WTC11 (cell line): ENCODE measurements at regions not wholly inside any gene's neighbourhood (a gene's known extent, or its start where the extent isn't known, plus 50 kb on each side); places are given as distances from the start of the nearest gene placed in this dataset.

ENCODE experiments used
- ATAC-seq: fragments of 200-7000 bp; cut with Tn5 transposase; 2 replicates; pipeline ENCODE4 v1.10.0; 2021; ENCODE audit warnings: mild to moderate bottlenecking, moderate library complexity
- CTCF ChIA-PET: fragments of 300-600 bp; sonication (Branson Sonifier 250); formaldehyde crosslinking; loops from one replicate; lab custom pipeline; 2021; ENCODE audit warnings: antibody characterized with exemption; lab: Charles Lee
- POLR2A ChIA-PET: fragments of 350-600 bp; sonication (Branson Sonifier 250); formaldehyde crosslinking; loops from one replicate; lab custom pipeline; 2021; ENCODE audit warnings: antibody characterized with exemption; lab: Charles Lee
- DNase-seq: peaks from one replicate; pipeline ENCODE4 v3.0.0; 2021; ENCODE audit warnings: low spot score
- H3K27ac Mint-ChIP-seq: 2 replicates; pipeline ENCODE4 v1.8.0; 2021; ENCODE audit warnings: mixed read lengths
- H3K27me3 Mint-ChIP-seq: 2 replicates; pipeline ENCODE4 v1.8.0; 2021; ENCODE audit warnings: low read depth, mild to moderate bottlenecking, moderate library complexity, mixed read lengths
- H3K36me3 Mint-ChIP-seq: 2 replicates; pipeline ENCODE4 v1.8.0; 2021; ENCODE audit warnings: mixed read lengths
- H3K4me1 Mint-ChIP-seq: 2 replicates; pipeline ENCODE4 v1.8.0; 2022; ENCODE audit warnings: mixed read lengths
- H3K4me3 Mint-ChIP-seq: 2 replicates; pipeline ENCODE4 v1.8.0; 2021; ENCODE audit warnings: mild to moderate bottlenecking, moderate library complexity, mixed read lengths
- H3K9me3 Mint-ChIP-seq: 2 replicates; pipeline ENCODE4 v1.8.0; 2021; ENCODE audit warnings: mixed read lengths
- ETV6 ChIP-seq: sonication (generic); formaldehyde crosslinking; IDR thresholded peaks from 2 replicates; pipeline ENCODE4 v1.8.1; 2022; ENCODE audit warnings: mild to moderate bottlenecking, missing genetic modification reagents
- JAZF1 ChIP-seq: fragments of 250-450 bp; sonication (Bioruptor Pico); IDR thresholded peaks from 2 replicates; pipeline ENCODE4 v1.9.0; 2021; ENCODE audit warnings: moderate library complexity, mild to moderate bottlenecking, inconsistent platforms
- JUN ChIP-seq: sonication (generic); formaldehyde crosslinking; IDR thresholded peaks from 2 replicates; pipeline ENCODE4 v1.8.0; 2023; ENCODE audit warnings: mild to moderate bottlenecking, missing genetic modification reagents
- NFYB ChIP-seq: sonication (generic); formaldehyde crosslinking; conservative IDR thresholded peaks from 2 replicates; pipeline ENCODE4 v1.8.0; 2022; ENCODE audit warnings: low read depth, missing genetic modification reagents
- NR2C2 ChIP-seq: sonication (generic); formaldehyde crosslinking; IDR thresholded peaks from 2 replicates; pipeline ENCODE4 v1.8.0; 2022; ENCODE audit warnings: mild to moderate bottlenecking, missing genetic modification reagents
- OVOL2 ChIP-seq: fragments of 250-450 bp; sonication (Bioruptor Pico); IDR thresholded peaks from 2 replicates; pipeline ENCODE4 v1.9.0; 2021; ENCODE audit warnings: mild to moderate bottlenecking, borderline replicate concordance
- SMAD3 ChIP-seq: sonication (generic); formaldehyde crosslinking; IDR thresholded peaks from 2 replicates; pipeline ENCODE4 v1.8.0; 2022; ENCODE audit warnings: missing genetic modification reagents, mild to moderate bottlenecking, borderline replicate concordance
- SMAD4 ChIP-seq: sonication (generic); formaldehyde crosslinking; IDR thresholded peaks from 2 replicates; pipeline ENCODE4 v1.8.0; 2022; ENCODE audit warnings: mild to moderate bottlenecking, missing genetic modification reagents
- SOX15 ChIP-seq: fragments of 250-450 bp; sonication (Bioruptor Pico); IDR thresholded peaks from 2 replicates; pipeline ENCODE4 v1.9.0; 2021; ENCODE audit warnings: mild to moderate bottlenecking
- TP53 ChIP-seq: sonication (generic); formaldehyde crosslinking; IDR thresholded peaks from 2 replicates; pipeline ENCODE4 v1.8.1; 2023; ENCODE audit warnings: mild to moderate bottlenecking, missing genetic modification reagents
- ZNF138 ChIP-seq: sonication (generic); formaldehyde crosslinking; conservative IDR thresholded peaks from 2 replicates; pipeline ENCODE4 v1.8.1; 2022; ENCODE audit warnings: mild to moderate bottlenecking, moderate library complexity, missing genetic modification reagents
- ZNF317 ChIP-seq: sonication (generic); formaldehyde crosslinking; IDR thresholded peaks from 2 replicates; pipeline ENCODE4 v1.8.1; 2023; ENCODE audit warnings: low read depth, mild to moderate bottlenecking, moderate library complexity, missing genetic modification reagents, borderline replicate concordance
- ZNF396 ChIP-seq: fragments of 250-450 bp; sonication (Bioruptor Pico); IDR thresholded peaks from 2 replicates; pipeline ENCODE4 v1.8.0; 2021; ENCODE audit warnings: mild to moderate bottlenecking, moderate library complexity, borderline replicate concordance
- TF ChIP-seq, protein P1 (sequence below): fragments of 250-450 bp; sonication (Bioruptor Pico); conservative IDR thresholded peaks from 2 replicates; pipeline ENCODE4 v1.9.0; 2021; ENCODE audit warnings: mild to moderate bottlenecking
- TF ChIP-seq, protein P2 (sequence below): sonication (generic); formaldehyde crosslinking; IDR thresholded peaks from 2 replicates; pipeline ENCODE4 v1.8.1; 2023; ENCODE audit warnings: mild to moderate bottlenecking, missing genetic modification reagents, moderate library complexity
- TF ChIP-seq, protein P3 (sequence below): fragments of 250-450 bp; sonication (Bioruptor Pico); IDR thresholded peaks from 2 replicates; pipeline ENCODE4 v2.1.2; 2022; ENCODE audit warnings: mild to moderate bottlenecking, moderate library complexity
- TF ChIP-seq, protein P4 (sequence below): sonication (generic); formaldehyde crosslinking; IDR thresholded peaks from 2 replicates; pipeline ENCODE4 v1.8.1; 2022; ENCODE audit warnings: low read depth, missing genetic modification reagents, borderline replicate concordance
- TF ChIP-seq, protein P5 (sequence below): fragments of 250-450 bp; sonication (Bioruptor Pico); IDR thresholded peaks from 2 replicates; pipeline ENCODE4 v1.9.0; 2021; ENCODE audit warnings: mild to moderate bottlenecking
- TF ChIP-seq, protein P6 (sequence below): sonication (generic); formaldehyde crosslinking; IDR thresholded peaks from 2 replicates; pipeline ENCODE4 v1.8.0; 2022; ENCODE audit warnings: mild to moderate bottlenecking, missing genetic modification reagents
- TF ChIP-seq, protein P7 (sequence below): sonication (generic); formaldehyde crosslinking; IDR thresholded peaks from 2 replicates; pipeline ENCODE4 v1.8.1; 2022; ENCODE audit warnings: missing genetic modification reagents, borderline replicate concordance

DNA sequence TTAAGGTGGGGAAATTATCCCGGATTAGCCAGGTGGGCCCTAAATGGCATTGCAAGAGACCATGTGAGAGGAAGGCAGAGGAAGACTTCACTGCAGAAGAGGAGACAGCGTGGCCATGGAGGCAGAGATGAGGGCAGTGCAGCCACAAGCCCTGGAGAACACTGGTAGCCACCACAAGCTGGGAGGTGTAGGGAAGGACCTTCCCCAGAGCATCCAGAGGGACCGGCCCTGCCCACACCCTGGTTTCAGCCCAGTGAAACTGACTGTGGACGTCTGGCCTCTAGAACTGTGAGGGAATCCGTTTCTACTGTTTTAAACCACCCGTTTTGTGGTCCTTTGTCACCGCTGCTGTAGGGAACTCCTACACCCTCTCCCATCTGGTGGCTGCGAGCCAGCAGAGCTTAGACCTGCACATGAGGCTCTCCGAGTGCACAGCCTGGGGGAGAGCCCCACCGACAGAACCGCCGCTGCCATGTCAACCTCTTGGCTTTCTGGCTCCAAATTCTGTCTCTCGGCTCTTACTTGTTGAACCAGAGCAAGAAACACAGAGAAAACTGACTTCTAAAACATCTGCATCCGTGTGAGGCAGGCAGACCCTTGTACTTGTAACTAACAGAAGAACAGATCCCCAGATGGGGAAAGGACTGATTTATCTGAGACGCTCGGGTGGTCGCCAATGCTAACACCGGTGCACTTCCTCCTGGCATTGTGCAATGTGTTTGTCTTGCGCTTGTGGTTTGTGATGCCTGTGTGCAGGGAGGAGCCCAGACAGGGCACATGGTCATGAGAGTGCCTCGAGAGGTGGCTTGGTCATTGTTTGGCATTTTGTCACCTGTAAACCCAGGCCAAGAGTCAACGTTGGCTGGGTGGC is 90.8 kb upstream of the TMPRSS2 start:
- peaks cover 2% of the 10 kb centered on the region for H3K27me3 Mint-ChIP-seq
- H3K27ac Mint-ChIP-seq = no peak overlapping the region
- no peak for TF ChIP-seq ZNF138 (CRISPR knock-in tag)
- TF ChIP-seq, protein P1, sequence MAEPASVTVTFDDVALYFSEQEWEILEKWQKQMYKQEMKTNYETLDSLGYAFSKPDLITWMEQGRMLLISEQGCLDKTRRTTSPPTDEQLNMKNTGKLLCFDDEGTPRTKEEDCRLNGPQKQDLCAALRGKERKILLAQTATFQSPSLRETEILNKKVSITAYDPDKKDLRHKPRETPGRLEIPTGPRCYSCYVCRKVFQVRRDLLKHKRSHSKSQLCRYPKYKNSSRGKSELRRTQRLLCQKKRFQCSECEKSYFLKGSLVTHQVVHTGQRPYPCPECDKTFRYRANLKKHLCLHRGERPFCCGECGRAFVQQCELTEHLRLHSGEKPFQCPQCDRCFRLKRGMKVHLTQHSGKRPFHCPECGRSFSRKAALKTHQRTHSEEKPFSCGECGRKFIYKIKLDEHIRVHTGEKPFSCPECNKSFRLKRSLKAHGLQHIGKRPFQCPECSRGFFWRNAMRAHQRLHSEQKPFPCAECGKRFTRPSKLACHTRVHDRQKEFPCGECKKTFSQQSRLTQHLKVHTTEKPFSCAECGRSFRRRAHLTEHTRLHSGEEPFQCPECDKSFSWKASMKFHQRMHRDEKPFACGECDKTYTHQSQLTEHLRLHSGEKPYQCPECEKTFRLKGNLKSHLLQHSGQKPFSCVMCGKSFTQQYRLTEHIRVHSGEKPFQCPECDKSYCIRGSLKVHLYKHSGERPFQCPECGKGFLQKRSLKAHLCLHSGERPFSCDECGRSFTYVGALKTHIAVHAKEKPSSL (CRISPR knock-in tag) = no peak
- ATAC-seq = no peak
- DNase-seq = no peak
- ChIA-PET CTCF (no interaction called here), POLR2A (no interaction called here)
- H3K4me3 Mint-ChIP-seq = no peak overlapping the region
- H3K4me1 Mint-ChIP-seq = peaks cover 13% of the 10 kb centered on the region
- H3K36me3 Mint-ChIP-seq = no peaks in the 10 kb centered on the region
- no peaks in the 10 kb centered on the region for H3K9me3 Mint-ChIP-seq

DNA sequence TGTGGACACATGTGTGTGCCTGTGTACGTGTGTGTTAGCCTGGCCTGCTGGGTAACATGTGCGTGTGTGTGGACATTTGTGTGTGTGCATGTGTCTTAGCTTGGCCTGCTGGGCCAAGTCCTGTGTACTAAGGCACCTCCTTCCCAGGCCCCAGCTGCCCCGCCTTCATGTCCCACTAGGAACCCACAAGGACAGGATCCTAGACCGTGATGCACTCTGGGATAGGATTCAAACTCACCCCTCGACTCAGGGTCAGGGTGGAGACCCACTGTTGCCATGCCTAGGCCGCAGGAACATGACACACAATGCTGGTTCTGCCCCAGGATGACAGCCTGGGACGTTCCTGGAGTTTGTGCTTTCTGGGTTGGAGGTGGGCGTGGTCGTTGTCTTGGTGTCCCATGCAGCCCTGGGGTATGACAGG is 89.9 kb upstream of the TMPRSS2 start:
- H3K4me3 Mint-ChIP-seq = no peak overlapping the region
- ATAC-seq (no peak), DNase-seq (no peak)
- H3K9me3 Mint-ChIP-seq = no peaks in the 10 kb centered on the region
- ChIA-PET POLR2A (no interaction called here), CTCF (no interaction called here)
- TF ChIP-seq, protein P2, sequence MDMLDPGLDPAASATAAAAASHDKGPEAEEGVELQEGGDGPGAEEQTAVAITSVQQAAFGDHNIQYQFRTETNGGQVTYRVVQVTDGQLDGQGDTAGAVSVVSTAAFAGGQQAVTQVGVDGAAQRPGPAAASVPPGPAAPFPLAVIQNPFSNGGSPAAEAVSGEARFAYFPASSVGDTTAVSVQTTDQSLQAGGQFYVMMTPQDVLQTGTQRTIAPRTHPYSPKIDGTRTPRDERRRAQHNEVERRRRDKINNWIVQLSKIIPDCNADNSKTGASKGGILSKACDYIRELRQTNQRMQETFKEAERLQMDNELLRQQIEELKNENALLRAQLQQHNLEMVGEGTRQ = no peak
- TF ChIP-seq ZNF317 (CRISPR knock-in tag) (no peak), SMAD3 (CRISPR knock-in tag) (no peak), ZNF396 (no peak), TP53 (CRISPR knock-in tag) (no peak), NFYB (CRISPR knock-in tag) (no peak)
- TF ChIP-seq, protein P3, sequence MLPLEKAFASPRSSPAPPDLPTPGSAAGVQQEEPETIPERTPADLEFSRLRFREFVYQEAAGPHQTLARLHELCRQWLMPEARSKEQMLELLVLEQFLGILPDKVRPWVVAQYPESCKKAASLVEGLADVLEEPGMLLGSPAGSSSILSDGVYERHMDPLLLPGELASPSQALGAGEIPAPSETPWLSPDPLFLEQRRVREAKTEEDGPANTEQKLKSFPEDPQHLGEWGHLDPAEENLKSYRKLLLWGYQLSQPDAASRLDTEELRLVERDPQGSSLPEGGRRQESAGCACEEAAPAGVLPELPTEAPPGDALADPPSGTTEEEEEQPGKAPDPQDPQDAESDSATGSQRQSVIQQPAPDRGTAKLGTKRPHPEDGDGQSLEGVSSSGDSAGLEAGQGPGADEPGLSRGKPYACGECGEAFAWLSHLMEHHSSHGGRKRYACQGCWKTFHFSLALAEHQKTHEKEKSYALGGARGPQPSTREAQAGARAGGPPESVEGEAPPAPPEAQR (CRISPR knock-in tag) = no peak
- H3K27me3 Mint-ChIP-seq = peaks cover 8% of the 10 kb centered on the region
- no peaks in the 10 kb centered on the region for H3K36me3 Mint-ChIP-seq
- H3K4me1 Mint-ChIP-seq = peaks cover 23% of the 10 kb centered on the region
- no peak overlapping the region for H3K27ac Mint-ChIP-seq

DNA sequence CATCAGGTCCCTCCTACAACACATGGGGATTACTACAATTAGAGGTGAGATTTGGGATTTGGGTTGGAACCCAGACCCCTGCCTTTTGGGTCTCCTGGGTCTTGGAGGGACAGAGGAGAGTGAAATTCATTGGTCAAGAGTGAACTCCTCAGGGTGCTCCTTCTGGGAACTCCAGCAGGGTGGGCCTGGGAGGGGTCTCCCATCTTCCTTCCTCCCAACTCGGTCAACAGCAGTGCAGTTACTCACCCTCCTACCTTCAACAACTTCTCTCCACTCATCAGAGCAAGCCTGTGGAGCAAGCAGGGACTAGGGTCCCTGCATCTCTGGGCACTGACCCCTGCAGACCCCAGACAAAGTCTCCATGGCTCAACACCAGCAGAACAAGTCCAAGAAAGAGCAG is 89.3 kb upstream of the TMPRSS2 start:
- H3K4me1 Mint-ChIP-seq = peaks cover 24% of the 10 kb centered on the region
- no peaks in the 10 kb centered on the region for H3K36me3 Mint-ChIP-seq
- ChIA-PET CTCF (interaction anchor here (1.9 kb wide), 1 partner anchor 15 kb away, joined by 7 read pairs; no protein-coding TSS in a partner anchor), POLR2A (no interaction called here)
- H3K4me3 Mint-ChIP-seq = no peak overlapping the region
- DNase-seq (no peak), ATAC-seq (no peak)
- H3K27me3 Mint-ChIP-seq = peaks cover 11% of the 10 kb centered on the region
- no peaks in the 10 kb centered on the region for H3K9me3 Mint-ChIP-seq
- H3K27ac Mint-ChIP-seq = no peak overlapping the region
- TF ChIP-seq, protein P4, sequence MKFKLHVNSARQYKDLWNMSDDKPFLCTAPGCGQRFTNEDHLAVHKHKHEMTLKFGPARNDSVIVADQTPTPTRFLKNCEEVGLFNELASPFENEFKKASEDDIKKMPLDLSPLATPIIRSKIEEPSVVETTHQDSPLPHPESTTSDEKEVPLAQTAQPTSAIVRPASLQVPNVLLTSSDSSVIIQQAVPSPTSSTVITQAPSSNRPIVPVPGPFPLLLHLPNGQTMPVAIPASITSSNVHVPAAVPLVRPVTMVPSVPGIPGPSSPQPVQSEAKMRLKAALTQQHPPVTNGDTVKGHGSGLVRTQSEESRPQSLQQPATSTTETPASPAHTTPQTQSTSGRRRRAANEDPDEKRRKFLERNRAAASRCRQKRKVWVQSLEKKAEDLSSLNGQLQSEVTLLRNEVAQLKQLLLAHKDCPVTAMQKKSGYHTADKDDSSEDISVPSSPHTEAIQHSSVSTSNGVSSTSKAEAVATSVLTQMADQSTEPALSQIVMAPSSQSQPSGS = no peak
- TF ChIP-seq ETV6 (CRISPR knock-in tag) (no peak), JAZF1 (CRISPR knock-in tag) (no peak), ZNF317 (CRISPR knock-in tag) (no peak), SMAD4 (CRISPR knock-in tag) (no peak), OVOL2 (no peak), NR2C2 (CRISPR knock-in tag) (no peak), JUN (no peak), SOX15 (CRISPR knock-in tag) (no peak)
- TF ChIP-seq, protein P5, sequence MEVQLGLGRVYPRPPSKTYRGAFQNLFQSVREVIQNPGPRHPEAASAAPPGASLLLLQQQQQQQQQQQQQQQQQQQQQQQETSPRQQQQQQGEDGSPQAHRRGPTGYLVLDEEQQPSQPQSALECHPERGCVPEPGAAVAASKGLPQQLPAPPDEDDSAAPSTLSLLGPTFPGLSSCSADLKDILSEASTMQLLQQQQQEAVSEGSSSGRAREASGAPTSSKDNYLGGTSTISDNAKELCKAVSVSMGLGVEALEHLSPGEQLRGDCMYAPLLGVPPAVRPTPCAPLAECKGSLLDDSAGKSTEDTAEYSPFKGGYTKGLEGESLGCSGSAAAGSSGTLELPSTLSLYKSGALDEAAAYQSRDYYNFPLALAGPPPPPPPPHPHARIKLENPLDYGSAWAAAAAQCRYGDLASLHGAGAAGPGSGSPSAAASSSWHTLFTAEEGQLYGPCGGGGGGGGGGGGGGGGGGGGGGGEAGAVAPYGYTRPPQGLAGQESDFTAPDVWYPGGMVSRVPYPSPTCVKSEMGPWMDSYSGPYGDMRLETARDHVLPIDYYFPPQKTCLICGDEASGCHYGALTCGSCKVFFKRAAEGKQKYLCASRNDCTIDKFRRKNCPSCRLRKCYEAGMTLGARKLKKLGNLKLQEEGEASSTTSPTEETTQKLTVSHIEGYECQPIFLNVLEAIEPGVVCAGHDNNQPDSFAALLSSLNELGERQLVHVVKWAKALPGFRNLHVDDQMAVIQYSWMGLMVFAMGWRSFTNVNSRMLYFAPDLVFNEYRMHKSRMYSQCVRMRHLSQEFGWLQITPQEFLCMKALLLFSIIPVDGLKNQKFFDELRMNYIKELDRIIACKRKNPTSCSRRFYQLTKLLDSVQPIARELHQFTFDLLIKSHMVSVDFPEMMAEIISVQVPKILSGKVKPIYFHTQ (CRISPR knock-in tag) = no peak
- TF ChIP-seq, protein P6, sequence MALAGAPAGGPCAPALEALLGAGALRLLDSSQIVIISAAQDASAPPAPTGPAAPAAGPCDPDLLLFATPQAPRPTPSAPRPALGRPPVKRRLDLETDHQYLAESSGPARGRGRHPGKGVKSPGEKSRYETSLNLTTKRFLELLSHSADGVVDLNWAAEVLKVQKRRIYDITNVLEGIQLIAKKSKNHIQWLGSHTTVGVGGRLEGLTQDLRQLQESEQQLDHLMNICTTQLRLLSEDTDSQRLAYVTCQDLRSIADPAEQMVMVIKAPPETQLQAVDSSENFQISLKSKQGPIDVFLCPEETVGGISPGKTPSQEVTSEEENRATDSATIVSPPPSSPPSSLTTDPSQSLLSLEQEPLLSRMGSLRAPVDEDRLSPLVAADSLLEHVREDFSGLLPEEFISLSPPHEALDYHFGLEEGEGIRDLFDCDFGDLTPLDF (CRISPR knock-in tag) = no peak
- TF ChIP-seq, protein P7, sequence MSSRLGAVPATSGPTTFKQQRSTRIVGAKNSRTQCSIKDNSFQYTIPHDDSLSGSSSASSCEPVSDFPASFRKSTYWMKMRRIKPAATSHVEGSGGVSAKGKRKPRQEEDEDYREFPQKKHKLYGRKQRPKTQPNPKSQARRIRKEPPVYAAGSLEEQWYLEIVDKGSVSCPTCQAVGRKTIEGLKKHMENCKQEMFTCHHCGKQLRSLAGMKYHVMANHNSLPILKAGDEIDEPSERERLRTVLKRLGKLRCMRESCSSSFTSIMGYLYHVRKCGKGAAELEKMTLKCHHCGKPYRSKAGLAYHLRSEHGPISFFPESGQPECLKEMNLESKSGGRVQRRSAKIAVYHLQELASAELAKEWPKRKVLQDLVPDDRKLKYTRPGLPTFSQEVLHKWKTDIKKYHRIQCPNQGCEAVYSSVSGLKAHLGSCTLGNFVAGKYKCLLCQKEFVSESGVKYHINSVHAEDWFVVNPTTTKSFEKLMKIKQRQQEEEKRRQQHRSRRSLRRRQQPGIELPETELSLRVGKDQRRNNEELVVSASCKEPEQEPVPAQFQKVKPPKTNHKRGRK = no peak
